GDM1 (cell line): ENCODE measurements at regions not wholly inside any gene's neighbourhood (a gene's known extent, or its start where the extent isn't known, plus 50 kb on each side); places are given as distances from the start of the nearest gene placed in this dataset.
"Not testable (repeated sequence)": the region's sequence is repeated elsewhere in the genome, so short reads cannot be mapped to it uniquely, and the experiment has no call there.

Source experiments
- DNase-seq: peaks from one replicate; lab custom pipeline; 2025; lab: John Stamatoyannopoulos, UW

DNA sequence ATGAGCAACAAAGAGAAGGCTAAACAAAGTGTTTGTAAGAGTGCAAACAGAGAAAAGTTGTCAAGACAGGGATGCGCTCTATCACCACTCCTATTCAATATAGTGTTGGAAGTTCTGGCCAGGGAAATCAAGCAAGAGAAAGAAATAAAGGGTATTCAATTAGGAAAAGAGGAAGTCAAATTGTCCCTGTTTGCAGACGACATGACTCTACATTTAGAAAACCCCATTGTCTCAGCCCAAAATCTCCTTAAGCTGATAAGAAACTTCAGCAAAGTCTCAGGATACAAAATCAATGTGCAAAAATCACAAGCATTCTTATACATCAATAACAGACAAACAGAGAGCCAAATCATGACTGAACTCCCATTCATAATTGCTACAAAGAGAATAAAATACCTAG, 143.4 kb upstream of the POGK start:
- not testable (repeated sequence) for DNase-seq

DNA sequence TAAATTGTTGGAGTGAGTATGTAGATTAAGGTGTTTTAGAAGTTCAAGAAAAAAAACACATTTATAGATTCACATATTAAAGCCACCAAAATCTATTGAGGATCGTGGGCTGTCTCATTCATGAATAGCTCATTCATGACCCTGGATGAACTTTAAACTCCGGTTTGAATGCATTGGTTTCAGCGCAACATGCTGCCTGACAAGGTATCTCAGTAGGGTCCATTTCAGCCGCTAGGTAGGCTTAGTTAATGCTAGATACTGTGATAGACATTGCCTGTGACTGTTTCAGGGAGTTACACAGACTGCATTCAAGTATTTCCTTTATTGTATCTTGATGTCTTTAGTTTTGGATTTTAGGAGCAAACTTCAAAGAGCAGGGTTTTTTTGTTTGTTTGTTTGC, 140.5 kb upstream of the POGK start:
- no peak for DNase-seq

DNA sequence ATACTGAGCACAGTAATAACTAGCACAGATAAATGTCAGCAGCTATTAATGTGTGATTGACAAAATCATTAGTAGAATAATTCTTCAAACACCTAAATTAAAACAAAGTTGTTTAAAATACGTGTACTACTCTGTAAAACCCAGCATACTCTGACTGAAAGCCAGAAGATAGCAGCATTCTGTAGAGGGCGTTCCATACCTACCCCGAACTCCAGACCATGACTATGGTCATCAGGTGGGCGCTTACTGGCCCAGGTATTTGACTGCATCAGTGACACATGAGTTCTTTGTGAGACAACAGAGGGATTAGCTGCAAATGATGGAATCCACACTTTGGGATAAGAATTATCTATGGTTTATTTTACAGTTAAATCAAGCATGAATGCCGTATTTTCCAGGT, 139.7 kb upstream of the POGK start:
- DNase-seq: no peak

DNA sequence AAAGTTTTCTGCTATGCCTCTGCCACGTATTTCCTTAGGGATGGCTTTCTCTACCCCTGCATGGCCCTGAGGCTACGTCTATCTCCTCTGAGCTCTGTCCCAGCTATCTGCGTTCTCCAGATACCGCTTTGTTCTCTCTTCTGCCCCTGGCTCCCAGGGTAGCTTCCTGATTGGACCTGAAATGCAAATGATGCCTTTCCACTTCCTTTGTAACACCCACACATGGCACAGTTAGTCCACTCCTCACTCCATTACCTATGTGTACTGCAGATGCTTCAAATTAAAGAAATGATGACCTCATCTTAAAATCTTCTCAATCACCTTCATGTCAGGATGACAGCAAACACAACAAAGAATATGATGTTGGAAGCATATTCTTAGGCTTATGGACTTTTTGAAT, 138.6 kb upstream of the POGK start:
- no peak for DNase-seq

GRCh38 chr1:166701603-166702100, 137.6 kb upstream of the POGK start:
- DNase-seq: no peak

GRCh38 chr1:166703141-166703540, 136.1 kb upstream of the POGK start:
- no peak for DNase-seq

DNA sequence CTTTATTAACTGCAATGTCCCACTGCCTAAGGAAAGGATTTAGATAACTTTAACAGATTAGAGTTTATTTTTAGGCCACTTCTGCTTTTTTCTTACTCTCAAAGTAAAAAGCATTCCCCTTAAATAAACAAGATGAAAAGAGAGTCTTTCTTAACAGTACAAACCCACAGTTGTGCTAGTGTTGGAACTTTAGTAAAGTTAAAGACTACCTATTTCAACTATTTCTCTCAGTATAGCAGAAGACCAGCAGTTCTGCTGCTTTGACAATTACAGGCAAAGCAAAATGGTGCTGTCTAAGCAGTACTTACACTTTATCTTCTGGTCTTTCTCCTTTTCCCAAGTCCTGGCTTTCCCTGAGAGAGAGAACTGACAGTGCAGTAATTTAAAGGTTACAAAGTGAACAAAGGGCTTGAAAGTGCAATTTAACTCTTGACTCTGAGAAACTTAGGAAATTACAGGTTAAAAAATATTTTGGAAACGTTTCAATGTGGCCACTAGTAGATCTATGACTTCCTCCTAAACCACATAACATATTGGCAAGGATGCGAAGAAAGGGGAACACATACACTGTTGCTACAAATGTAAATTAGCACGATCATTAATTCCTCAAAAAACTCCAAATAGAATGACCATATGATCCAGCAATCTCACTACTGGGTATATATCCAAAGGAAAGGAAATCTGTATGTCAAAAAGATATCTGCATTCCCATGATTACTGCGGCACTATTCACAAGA, 135.4 kb upstream of the POGK start:
- peak; percentile 8 for DNase-seq

- DNase-seq: no peak
These were observed 133.6 kb upstream of the POGK start for GRCh38 chr1:166705376-166706289.

DNA sequence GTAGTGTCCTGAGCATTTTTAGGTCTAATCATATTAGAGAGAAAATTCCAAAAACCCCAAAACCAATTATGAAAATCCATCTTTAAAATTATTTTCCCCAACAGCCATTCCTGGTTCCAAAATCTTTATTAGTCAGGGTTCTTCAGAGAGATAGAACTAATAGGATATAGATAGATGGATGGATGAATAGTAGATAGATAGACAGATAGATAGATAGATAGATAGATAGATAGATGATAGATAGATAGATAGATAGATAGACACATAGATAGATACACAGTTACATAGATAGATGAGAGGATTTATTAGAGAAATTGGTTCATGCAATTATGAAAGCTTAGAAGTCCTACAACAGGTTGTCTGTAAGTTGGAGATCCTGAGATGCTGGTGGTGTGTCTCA, 122.7 kb upstream of the POGK start:
- no peak for DNase-seq

DNA sequence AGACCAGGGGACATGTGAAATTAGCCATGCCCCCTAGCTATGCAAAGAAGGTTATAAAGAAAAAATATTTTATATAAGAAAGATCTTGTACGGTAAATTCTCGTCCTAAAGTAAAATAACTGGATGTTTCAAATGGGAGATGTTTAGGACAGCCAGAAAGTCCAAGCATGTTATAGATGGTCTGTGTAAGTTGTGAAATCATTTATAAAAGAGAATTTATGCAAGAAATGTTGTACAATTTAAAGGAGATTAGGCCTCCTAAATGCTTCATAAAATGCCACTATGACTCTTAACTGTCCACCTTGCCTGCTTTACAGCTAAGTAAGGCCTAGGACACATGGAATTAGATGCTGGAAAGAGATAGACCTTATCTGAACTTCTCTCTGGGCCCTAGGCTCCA, 118.1 kb upstream of the POGK start:
- no peak for DNase-seq

GRCh38 chr1:166730299-166730888, 108.9 kb upstream of the POGK start:
- peak; percentile 32 for DNase-seq

GRCh38 chr1:166738140-166738539, 101.1 kb upstream of the POGK start:
- DNase-seq: no peak

DNA sequence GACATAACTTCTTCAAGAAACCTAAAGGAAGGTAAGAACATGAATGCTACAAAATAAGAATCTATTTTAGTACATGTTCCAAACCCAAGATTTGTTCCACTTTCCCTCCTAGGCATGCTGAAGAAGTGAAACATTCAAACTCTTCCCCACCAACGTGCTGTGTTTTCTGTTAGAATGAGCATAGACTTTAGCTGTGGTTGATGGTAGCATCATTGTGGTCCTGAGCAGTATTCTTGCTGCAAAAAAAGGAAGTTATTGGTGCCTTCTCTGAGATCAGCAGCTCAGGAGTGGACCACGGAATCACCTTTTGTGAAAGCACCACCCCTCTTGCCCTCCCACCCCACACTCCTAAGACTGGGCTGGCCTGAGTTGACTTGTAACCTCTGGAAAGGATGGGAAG, 100.4 kb upstream of the POGK start:
- no peak for DNase-seq

DNA sequence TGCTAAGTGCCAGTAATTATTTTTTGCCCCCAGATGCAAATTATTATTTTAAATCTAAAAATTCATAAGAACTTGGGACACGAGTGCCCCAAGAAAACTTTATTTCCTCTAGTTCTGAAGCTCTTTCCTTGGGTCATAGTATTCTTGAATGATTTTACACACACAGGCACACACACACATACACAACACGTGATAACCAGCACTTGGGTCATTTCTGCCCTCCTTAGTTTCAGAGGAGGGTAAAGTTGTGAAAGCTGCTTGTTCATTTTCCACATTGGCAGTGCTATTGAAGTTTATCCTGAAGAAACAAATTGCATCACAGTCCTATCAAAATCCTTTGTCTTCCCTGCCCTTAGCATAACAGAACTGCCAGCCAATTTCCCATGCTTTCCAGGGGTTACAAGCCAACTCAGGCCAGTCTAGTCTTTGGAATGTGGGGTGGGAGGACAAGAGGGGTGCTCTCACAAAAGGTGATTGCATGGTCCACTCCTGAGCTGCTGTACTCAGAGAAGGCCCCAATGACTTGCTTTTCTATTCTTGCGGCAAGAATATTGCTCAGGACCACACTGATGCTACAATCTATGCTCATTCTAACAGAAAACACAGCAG, 98.5 kb upstream of the POGK start:
- no peak for DNase-seq

GRCh38 chr1:166763318-166763717, 76.0 kb upstream of the POGK start:
- no peak for DNase-seq

DNA sequence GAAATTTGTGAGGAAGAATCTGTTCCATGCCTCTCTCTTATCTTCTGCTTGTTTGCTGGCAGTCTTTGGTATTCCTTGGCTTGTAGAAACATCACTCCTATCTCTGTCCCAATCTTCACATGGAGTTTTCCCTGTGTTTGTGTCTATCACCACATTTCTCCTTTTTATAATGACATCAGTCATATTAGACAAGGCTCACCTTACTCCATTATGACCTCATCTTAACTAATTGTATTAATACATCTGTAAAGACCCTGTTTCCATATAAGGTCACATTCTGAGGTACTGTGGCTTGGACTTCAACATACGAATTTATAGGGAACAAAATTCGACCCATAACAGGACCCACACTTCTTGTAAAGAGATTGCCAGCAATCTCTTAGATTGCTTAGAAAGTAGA, 72.3 kb upstream of the POGK start:
- DNase-seq: no peak

- DNase-seq: not testable (repeated sequence)
These were observed 54.6 kb upstream of the POGK start for GRCh38 chr1:166784646-166785045.

DNA sequence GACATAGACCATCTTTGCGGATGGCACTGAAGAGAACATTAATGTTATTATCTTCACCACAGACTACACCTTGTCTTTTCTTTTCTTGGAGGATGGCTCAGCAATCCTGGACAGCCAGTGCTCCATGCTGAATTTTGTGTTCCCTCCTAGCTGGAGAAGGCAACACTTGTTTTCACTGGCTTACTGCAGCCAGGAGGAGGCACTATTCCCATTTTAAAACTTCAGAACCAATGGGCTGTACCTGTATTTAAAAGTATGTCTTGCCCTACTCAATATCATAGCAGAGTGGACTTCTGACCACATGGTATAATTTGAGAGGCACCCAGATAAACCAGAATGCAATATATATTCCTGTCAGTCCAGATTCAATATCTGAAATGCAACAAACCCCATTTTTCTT, 53.3 kb upstream of the POGK start:
- no peak for DNase-seq

DNA sequence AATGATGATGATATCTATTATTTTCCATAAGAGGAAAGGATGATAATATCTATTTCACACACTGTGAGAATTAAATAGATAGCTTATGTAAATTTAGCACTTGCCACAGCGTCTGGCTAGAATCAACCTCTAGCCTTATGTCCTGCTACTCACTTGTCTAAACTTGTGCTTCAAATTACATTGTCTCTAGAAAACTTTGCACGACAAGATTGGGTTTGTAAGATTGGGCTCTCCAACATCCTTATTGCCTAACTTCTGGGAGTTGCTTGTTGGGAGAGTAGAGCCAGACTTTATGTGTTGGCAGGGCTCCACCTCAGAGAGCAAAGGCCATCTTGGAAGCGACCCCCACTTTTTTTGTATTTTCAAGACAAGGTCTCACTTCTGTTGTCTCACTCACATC, 50.0 kb upstream of the POGK start:
- no peak for DNase-seq
